Epidermal melanocyte (primary cell): ENCODE measurements at regions not wholly inside any gene's neighbourhood (a gene's known extent, or its start where the extent isn't known, plus 50 kb on each side); places are given as distances from the start of the nearest gene placed in this dataset.

Experiments used
- DNase-seq: peaks from one replicate; pipeline ENCODE4 v3.0.0; 2011; ENCODE audit warnings: low spot score; ENCODE audit not compliant: insufficient read length

DNA sequence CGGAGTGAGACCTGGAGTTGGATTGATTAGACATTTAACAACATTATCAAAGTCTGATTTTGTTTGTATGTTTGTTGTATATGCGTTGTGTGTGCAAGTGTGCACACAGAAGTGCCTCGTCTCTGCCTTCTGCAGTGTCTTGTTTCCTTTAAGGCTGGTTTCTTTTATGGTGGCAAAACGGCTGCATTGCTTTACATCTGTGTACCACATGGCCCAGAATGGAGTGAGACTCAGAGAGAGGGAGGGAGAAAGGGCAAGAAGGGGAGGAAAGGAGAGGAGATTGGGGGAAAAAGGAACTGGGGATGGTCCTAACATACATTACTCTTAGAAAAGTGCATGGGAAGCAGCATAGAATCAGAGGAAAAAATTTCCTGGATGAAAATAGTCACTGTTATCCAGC is 99.7 kb upstream of the WLS start:
- DNase-seq: no peak

DNA sequence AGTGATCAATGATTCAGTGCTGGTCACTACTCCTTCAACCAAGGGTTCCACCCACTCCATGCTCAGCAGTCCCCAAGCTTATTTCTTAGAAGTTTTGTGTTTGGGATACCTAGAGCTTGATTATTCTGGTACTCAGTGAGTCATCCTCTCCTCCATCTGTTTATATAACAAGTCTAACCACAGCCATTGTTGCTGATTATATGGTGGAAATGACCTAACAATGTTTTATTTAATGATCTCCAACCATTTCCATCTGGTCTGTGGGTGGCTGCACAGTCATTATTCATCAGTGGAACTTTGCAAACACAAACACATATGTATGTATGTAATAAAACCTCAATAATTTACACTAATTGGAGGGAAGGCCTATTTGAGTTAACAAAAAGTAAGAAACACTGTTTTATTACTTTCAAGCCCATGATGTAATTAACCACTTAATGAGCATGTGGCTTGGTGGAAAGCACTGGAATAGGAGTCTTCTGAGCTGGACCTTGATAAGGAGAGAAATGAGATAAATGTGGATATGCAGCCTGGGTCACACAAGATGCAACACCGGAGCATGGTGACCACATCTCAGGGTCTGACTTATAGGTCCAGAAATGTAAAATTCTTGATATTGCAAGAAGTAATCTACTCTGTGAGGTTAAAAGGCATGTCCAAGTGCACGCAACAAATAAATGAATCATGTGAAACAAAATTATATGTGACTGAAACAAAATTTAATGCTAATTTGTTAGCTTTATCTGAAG is 99.0 kb upstream of the WLS start:
- no peak for DNase-seq

DNA sequence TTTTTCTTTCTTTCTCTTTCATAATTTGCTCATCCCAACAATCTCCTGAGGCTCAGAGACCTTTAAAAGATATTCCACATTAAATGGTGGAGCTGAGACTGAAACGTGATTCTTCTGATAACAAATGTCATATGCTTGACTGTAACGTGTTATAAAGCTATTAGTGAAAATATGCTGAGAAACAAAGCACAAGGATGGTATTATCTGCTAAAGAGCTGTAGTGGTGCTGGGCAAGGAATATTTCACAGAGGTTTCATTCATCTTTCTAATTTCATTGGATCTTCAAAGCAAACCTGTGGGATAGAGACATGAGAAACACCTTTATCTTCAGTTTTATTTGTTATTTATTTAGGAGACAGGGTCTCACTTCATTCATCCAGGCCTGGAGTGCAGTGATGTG is 98.1 kb upstream of the WLS start:
- no peak for DNase-seq

DNA sequence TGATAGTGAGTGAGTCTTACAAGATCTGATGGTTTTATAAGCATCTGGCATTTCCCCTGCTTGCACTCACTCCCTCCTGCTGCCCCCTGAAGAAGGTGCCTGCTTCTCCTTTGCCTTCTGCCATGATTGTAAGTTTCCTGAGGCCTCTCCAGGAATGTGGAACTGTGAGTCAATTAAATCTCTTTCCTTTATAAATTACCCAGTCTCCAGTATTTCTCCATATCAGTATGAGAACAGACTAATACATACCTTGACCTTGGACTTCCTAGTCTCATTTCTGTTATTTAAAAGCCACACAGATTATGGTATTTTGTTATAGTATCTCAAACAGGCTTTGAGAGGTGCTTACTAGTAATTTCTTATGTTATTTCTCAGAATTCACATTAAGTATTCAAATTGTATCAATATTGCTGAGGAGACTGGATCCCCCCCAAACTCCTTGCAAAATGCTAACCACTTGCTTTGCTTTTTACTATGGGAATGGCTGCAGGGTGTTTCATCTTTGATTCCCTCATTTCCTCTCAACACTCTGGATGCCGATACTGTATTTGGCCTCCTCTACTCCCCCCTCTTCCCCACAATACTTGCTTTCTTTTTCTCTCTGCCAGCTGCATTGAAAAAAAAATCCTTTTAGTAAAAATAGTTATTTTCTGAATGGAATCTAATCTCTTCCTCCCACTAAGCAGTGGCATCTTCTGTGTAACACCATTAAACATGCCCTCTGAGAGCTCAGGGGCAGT is 96.9 kb upstream of the WLS start:
- DNase-seq: no peak

DNA sequence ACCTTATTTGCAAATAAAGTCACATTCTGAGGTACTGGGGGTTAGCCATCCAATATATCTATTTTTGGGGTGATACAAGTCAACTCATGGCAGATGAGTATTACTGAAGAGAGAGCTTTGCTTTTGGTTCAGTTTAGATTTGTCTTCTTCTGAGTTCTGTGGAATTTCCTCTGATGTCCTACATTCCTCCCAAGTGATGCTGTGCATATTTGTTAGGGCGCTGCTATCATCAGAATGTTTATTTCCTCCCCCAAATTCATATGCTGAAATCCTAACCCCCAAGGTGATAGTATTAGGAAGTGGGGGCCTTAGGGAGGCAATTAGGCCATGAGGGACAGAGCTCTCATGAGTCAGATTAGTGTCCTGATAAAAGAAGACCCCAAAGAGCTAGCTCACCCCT is 96.2 kb upstream of the WLS start:
- DNase-seq: no peak

DNA sequence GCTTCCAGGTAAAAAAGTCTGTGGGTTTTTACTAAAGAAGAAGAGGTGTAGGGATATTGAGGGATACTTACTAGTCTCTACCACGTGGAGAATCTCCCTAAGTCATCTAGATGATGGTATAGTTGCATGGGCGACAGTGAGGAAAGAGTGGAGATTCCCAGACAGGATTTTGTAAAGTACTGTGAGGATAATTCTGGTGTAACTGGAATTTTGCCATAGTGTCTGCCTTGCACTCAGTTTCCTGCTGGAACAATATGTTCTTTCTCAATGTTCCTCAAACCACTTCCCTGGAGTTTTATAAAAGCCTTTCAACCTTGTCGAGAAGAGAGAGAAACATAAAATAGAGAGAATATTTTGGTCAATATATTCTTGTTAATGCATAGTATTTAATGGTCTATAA is 95.1 kb upstream of the WLS start:
- DNase-seq: no peak

DNA sequence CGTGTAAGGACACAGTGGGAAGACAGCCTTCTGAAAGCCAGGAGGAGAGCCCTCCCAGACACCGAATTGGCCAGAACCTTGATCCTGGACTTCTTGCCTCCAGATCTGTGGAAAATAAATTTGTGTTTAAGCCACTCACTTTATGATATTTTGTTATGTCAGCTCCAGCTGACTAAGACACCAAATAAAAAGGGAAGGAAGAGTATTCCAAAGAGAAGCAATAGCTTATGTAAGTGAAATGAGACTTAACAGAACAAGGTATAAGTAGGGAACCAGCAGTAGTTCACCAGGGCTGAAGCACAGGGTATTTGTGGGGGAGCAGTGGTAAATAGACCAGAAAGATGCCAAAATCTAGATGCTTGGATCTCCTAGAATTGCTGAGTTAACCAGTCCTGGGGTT is 94.2 kb upstream of the WLS start:
- DNase-seq: no peak

DNA sequence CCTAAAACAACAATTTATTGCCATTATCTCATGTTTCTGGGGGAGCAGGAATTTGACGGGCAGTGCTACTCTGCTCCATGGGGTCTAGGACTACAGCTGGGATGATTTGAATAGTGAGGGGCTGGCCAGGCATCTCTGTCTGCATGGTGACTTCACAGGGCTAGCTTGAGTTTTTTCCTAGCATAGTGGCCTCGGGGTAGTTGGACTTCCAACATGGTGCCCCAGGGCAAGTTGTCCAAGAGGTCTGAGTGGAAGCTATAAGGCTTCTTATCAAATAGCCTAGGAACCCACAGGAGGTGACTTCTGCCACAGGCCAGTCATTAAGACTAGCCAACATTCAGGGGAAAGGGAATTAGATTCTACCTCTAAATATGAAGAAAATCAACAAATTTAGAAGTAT is 92.0 kb upstream of the WLS start:
- DNase-seq: no peak

DNA sequence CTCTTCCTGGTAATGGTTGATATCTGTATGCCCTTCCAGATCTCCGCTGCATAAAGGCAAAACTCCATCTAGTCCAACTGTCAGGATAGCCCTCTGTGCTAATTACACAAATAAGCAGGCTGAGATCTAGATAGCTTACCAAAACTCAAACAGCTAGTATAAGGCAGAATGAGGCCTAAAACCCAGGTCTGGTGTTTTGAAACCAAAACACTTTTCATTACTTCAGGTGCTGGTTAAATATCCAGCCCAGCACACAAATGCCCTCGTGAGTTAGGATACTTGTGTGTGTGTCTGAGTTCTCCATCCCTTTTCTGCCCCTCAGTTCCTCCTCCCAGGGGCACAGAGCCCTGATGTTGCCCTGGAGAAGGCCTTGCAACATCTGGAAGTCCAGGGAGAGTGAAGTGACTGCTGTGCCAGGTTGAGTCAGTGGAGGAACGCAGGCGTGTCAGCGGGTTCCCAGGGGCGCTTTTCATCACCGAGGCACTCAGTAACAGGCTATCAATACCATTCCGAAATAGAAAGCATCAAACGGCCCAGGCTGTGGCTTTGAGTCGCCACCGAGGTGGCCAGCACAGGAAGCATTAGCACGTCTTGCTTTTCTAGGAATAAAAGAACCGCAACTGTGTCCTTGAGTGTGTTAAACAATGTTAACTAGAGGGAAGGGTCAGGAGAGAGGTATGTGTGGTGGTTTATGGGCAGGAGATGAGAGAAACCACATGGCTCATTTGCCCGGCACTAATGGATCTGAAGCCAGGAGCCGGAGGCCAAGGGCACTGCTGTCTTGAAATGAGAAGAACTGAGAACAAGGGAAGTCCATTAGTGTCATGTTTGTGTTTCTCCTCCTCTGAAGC is 90.7 kb upstream of the WLS start:
- peak; percentile 38 for DNase-seq

DNA sequence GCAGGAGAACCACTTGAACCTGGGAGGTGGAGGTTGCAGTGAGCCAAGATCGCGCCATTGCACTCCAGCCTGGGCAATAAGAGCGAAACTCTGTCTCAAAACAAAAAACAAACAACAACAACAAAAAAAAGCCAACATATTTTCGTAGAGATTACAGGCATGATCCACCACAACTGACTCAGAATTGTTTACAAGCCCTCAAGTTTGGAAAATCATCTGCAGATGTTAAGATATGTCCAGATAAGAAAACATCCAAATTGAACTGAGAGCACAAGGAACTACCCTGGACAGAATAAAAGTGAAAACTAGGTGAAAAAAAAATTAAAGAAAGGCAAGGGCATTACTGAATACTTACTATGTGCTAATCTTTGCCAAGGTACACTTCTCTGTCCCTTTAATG is 89.8 kb upstream of the WLS start:
- no peak for DNase-seq

DNA sequence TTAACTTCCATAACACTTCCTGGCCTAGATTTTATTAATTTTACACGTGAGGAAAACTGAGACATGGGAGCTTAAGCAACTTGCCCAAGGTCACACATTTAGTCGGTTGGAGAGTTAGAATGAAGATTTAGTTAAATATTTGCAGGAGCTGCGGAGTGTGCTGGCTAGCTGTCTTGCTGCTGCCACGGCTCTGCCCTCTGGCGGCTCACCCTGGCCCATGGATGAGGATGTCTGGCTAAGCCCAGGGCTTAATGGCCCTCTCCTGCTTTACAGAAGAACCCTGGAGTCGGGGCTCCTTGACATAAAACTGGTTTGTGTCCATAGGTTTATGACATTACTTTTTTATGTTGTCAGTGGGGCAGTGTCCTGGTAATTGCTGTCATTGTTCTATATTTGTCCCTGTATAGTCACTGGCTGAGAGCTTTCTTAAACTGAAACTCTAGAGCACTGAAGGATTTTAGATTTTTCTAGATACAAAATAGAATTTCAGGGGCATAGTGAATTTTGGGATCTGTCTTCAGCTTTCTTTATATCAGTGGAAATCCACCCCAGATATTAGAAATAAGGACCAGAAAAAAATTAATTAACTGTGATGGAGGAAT is 88.9 kb upstream of the WLS start:
- no peak for DNase-seq

DNA sequence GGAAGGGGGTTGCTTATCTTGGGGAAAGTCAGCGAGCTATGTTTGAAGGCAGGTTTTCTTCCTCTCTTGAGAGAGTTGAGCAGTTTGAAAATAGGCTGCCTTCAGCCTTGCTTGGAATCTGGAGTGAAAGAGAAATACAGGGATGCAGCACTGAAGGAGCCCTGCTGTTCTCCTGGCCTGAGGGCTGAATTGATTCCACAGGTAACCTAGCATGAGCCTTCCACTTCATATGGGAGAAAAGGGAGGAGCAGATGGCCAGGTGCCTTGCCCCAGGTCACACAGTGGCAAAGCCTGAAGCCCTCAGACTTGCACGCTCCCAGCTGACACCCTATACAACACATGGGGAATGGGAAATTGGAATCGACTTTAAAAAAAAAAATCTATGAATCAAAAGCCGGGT is 88.0 kb upstream of the WLS start:
- DNase-seq: no peak

DNA sequence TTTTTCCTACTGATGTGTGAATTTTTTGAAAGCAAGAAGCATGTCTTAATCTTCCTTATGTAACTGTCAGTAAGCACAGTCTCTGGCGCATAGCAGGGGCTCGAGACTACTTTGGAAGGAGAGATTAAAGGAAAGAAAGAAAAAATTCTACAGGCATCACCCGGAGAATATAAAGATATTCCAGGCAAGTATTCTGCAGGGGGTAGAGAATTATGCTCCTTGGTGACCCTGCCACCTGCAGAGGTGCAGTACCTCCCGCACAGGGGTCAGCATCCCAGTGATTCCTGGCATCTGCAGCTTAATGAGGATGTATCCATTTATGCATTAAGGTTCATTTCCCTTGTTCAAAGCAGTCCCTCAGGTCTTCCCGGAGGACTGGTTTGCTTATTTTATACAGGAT is 87.6 kb upstream of the WLS start:
- no peak for DNase-seq

DNA sequence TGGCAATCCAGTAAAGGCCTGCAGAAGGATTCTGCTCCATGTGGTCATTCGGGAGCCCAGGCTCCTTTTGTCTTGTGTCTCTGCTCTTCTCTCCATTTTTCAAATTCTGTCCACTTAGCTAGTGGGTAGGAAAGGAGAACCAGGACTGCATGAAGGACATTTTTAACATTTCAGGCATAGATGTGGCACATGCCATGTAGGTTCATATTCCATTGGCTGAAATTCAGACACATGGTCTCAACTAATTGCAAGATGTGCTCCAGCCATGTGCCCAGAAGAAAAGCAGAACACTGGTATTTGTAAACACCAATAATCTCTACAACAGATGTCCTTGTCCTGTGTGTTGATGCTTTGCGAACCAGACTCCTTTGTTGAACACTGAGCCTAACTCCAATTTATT is 85.2 kb upstream of the WLS start:
- no peak for DNase-seq

DNA sequence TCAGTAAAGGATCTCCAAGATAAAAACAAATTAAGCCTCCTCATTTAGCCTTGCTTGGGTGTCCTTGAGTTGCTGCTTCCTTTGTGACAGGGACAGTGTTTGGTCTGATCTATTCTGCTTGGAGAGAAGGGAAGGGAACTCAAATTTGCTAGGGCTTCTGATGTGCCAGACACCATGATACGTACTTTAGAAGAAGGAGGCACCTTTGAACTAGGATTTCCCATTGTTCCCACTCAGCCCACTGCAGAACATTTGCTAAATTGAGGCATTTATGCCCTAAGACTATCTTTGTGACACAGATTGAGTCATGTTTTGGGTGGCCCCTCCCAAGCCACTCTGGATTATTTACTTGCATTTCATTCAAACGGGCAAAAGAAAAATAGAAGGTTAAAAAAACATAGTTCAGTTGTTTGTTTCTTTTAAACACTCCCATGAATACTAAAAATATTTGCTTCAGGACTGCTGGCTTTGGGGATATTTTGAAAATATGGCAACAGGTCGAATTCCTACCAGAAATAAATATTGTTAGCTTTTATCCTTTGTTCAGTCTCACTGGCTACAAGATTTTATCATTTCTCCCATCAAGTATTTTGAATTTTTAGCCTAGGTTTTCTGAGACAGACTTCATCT is 81.9 kb upstream of the WLS start:
- DNase-seq: no peak

DNA sequence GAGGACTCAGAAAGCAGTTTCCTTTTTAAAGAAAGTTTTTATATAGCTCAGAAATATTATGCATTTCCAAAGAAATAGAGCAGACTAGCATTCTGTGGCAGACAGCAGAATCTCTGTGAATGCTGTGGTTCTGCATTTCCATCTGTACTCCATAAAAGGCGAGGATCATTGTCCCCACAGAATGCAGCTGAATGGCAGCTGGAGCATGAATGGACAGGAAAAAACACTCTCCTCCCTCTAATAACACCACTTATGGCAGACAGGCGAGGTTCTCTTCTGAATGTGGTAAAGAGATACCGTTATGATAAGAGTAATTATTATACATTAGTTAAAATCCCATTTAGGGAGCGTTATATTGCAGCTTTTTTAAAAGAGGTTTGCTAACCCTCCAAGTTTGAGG is 81.4 kb upstream of the WLS start:
- DNase-seq: no peak

DNA sequence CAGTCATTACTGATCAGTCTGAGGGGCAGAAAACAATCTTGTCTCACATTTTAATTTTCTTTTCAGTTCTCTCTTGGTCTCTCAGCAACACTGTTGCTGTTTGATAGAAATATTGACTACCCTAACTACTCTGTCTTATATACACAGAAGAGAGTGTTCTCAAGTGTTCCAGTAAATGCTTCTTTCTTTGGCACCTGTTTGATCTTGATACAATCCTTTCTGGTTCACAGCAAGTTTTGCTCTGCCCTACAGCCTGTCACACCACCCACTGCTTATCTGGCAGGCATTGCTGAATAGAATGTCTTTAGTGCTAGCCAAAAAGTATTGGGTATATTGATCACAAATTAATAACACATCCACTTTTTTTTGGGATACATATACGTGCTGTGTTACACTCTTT is 75.7 kb upstream of the WLS start:
- no peak for DNase-seq

DNA sequence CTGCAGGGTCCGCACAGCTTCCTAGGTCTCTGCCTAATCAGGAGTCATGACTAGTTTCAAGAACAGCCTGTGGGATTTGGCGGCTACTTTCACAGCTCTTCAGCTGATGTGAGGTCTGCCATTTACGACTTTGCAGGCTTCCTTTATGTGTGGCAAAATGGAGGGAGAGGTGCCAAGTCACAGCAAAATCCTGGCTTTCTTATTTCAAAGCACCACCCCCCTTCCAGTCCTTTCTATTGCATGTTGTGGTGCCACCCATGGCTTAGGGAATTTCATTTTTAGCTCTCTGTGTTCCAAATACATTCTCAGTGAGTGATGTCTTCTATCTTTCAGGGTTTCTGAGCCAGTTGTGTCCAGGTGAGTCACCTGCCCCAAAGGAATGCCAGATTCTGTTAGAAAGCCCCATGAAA is 75.1 kb upstream of the WLS start:
- no peak for DNase-seq

DNA sequence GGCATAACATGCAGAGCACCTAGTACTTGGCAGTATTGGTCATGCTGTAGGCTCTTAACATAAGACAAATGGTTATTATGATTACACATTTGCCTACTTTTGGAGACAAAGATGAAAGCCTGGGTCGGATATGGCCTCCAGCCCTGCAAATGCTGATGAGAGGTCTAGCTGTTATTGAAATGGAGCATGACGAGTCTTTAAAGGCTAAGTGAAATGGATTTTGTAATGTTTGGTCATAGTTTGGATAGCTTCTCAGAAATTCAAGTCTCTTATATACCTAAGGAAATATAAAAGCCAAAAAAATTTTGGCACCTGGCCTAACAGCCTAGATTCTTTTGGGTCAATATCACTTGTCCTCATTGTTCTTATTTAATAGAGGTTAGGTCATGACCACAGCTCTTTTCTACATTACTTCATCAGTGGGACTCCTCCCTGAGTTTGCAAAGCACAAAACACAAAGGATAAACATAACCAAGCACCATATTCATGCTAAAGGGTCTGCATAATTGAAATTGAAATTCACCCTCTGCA is 69.2 kb upstream of the WLS start:
- DNase-seq: no peak

DNA sequence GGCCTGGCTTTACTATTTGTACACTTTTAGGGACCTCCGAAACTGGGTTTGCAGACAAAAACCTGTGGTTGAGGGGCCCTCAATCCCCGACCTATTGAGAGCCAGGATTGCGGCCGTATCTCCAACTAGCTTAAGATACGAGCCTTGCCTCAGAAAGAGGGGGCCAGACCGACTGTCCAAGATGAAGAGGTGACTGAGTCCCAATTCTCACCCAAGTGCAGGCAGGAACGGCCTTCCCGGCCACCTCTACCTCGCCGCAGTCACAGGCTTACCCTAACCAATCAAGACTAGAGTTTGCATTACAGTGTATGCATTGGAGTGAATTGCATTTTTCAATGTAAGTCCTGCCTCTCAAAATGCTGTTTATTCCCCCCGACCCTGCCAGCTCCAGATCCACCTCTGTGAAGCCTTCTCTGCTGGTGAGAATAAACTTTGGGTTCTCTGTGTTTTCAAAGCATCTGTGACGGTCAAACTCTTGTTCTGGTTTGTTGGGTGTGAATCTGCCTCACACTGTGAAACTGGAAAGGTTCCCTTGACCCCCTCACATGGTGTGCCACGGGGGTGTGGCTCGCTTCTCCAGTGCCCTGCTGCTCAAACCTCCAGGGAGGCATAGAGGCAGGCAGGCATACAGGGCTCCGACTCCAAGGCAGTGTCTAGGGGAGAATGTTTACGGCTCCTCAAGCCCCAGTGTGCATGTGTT is 62.2 kb upstream of the WLS start:
- no peak for DNase-seq
